ENCODE measurements at regions not wholly inside any gene's neighbourhood (a gene's known extent, or its start where the extent isn't known, plus 50 kb on each side); places are given as distances from the start of the nearest gene placed in this dataset.

- DNase-seq (no peak), FAIRE-seq (no peak)
- no peaks in the 10 kb centered on the region for H3K9me3 ChIP-seq (ENCODE audit: control insufficient read depth in 2 of 3, insufficient read depth in 1 of 3, low read length in 3 of 3)
- H3K36me3 ChIP-seq (ENCODE audit: control insufficient read depth in 2 of 3, insufficient read depth in 3 of 3, low read length in 3 of 3) = no peaks in the 10 kb centered on the region
- no peak for TF ChIP-seq CTCF (IDR thresholded peaks at IDR 0.05; ENCODE audit: borderline replicate concordance, extremely low read depth, insufficient read depth)
- no peaks in the 10 kb centered on the region for H3K4me1 ChIP-seq (ENCODE audit: control insufficient read depth in 2 of 3, insufficient read depth in 2 of 3, low read depth in 1 of 3, low read length in 3 of 3)
- no peak overlapping the region for H3K27ac ChIP-seq (ENCODE audit: low read depth in 2 of 2, low read length in 2 of 2)
- H3K9ac ChIP-seq (ENCODE audit: low read length in 3 of 3) = no peak overlapping the region
- intact Hi-C loops (cut with DNase I) = no loop called here
- no peaks in the 10 kb centered on the region for H3K27me3 ChIP-seq (ENCODE audit: control insufficient read depth, insufficient read depth, low read length)
- H3K4me3 ChIP-seq (ENCODE audit: low read length in 3 of 3) = no peak overlapping the region
These were observed 281.3 kb upstream of the COL8A1 start for GRCh38 chr3:99357131-99357530.

- Histone ChIP-seq H3K9ac (ENCODE audit: low read length in 3 of 3) (no peak overlapping the region), H3K4me1 (ENCODE audit: control insufficient read depth in 2 of 3, insufficient read depth in 2 of 3, low read depth in 1 of 3, low read length in 3 of 3) (no peaks in the 10 kb centered on the region), H3K27me3 (ENCODE audit: control insufficient read depth, insufficient read depth, low read length) (no peaks in the 10 kb centered on the region), H3K27ac (ENCODE audit: low read depth in 2 of 2, low read length in 2 of 2) (no peak overlapping the region), H3K9me3 (ENCODE audit: control insufficient read depth in 2 of 3, insufficient read depth in 1 of 3, low read length in 3 of 3) (no peaks in the 10 kb centered on the region), H3K4me3 (ENCODE audit: low read length in 3 of 3) (no peak overlapping the region), H3K36me3 (ENCODE audit: control insufficient read depth in 2 of 3, insufficient read depth in 3 of 3, low read length in 3 of 3) (no peaks in the 10 kb centered on the region)
- DNase-seq (peak in 1 of 5 donors; percentile 25), FAIRE-seq (no peak)
- TF ChIP-seq CTCF (IDR thresholded peaks at IDR 0.05; ENCODE audit: borderline replicate concordance, extremely low read depth, insufficient read depth) = no peak
- intact Hi-C loops (cut with DNase I) = no loop called here
These were observed 281.7 kb upstream of the COL8A1 start for GRCh38 chr3:99356696-99357095.

GRCh38 chr3:99355465-99355864 is 282.9 kb upstream of the COL8A1 start:
- no peaks in the 10 kb centered on the region for H3K27me3 ChIP-seq (ENCODE audit: control insufficient read depth, insufficient read depth, low read length)
- H3K4me3 ChIP-seq (ENCODE audit: low read length in 3 of 3) = no peak overlapping the region
- DNase-seq = no peak
- FAIRE-seq = no peak
- H3K27ac ChIP-seq (ENCODE audit: low read depth in 2 of 2, low read length in 2 of 2) = no peak overlapping the region
- H3K36me3 ChIP-seq (ENCODE audit: control insufficient read depth in 2 of 3, insufficient read depth in 3 of 3, low read length in 3 of 3) = no peaks in the 10 kb centered on the region
- H3K4me1 ChIP-seq (ENCODE audit: control insufficient read depth in 2 of 3, insufficient read depth in 2 of 3, low read depth in 1 of 3, low read length in 3 of 3) = no peaks in the 10 kb centered on the region
- no peak for TF ChIP-seq CTCF (IDR thresholded peaks at IDR 0.05; ENCODE audit: borderline replicate concordance, extremely low read depth, insufficient read depth)
- H3K9ac ChIP-seq (ENCODE audit: low read length in 3 of 3) = no peak overlapping the region
- no peaks in the 10 kb centered on the region for H3K9me3 ChIP-seq (ENCODE audit: control insufficient read depth in 2 of 3, insufficient read depth in 1 of 3, low read length in 3 of 3)
- intact Hi-C loops (cut with DNase I) = no loop called here

GRCh38 chr3:99352811-99353210 is 285.6 kb upstream of the COL8A1 start:
- no peak for TF ChIP-seq CTCF (IDR thresholded peaks at IDR 0.05; ENCODE audit: borderline replicate concordance, extremely low read depth, insufficient read depth)
- Histone ChIP-seq H3K36me3 (ENCODE audit: control insufficient read depth in 2 of 3, insufficient read depth in 3 of 3, low read length in 3 of 3) (no peaks in the 10 kb centered on the region), H3K9ac (ENCODE audit: low read length in 3 of 3) (no peak overlapping the region), H3K9me3 (ENCODE audit: control insufficient read depth in 2 of 3, insufficient read depth in 1 of 3, low read length in 3 of 3) (no peaks in the 10 kb centered on the region), H3K27ac (ENCODE audit: low read depth in 2 of 2, low read length in 2 of 2) (no peak overlapping the region), H3K27me3 (ENCODE audit: control insufficient read depth, insufficient read depth, low read length) (no peaks in the 10 kb centered on the region), H3K4me1 (ENCODE audit: control insufficient read depth in 2 of 3, insufficient read depth in 2 of 3, low read depth in 1 of 3, low read length in 3 of 3) (no peaks in the 10 kb centered on the region), H3K4me3 (ENCODE audit: low read length in 3 of 3) (no peak overlapping the region)
- no peak for DNase-seq
- intact Hi-C loops (cut with DNase I) = no loop called here
- FAIRE-seq = no peak

All from kidney (tissue), 13 donors.